ENCODE measurements at regions not wholly inside any gene's neighbourhood (a gene's known extent, or its start where the extent isn't known, plus 50 kb on each side); places are given as distances from the start of the nearest gene placed in this dataset.
"Not testable (repeated sequence)": the region's sequence is repeated elsewhere in the genome, so short reads cannot be mapped to it uniquely, and the experiment has no call there.

GRCh38 chr2:195559431-195559914 lies 97.6 kb upstream of the SLC39A10 start:
- H3K9me3 ChIP-seq (ENCODE audit: control insufficient read depth in 1 of 2, low read length in 2 of 2): no peaks in the 10 kb centered on the region
- H3K27me3 ChIP-seq (ENCODE audit: control insufficient read depth in 1 of 2, insufficient read depth in 2 of 2, low read length in 2 of 2): no peaks in the 10 kb centered on the region
- H3K4me1 ChIP-seq (ENCODE audit: control insufficient read depth in 1 of 2, insufficient read depth in 2 of 2, low read length in 2 of 2): peaks cover 9 to 25% of the 10 kb centered on the region in 2 donors
- no peak overlapping the region for H3K27ac ChIP-seq (ENCODE audit: low read depth, low read length)
- no peak overlapping the region for H3K9ac ChIP-seq (ENCODE audit: low read depth in 1 of 2, low read length in 2 of 2)
- H3K4me3 ChIP-seq (ENCODE audit: low read depth in 1 of 2, low read length in 2 of 2): no peak overlapping the region
- H3K36me3 ChIP-seq (ENCODE audit: control insufficient read depth in 1 of 2, insufficient read depth in 2 of 2, low read length in 2 of 2): no peaks in the 10 kb centered on the region

GRCh38 chr2:195555971-195556370 lies 101.1 kb upstream of the SLC39A10 start:
- H3K9me3 ChIP-seq (ENCODE audit: control insufficient read depth in 1 of 2, low read length in 2 of 2): no peaks in the 10 kb centered on the region

GRCh38 chr2:195552581-195552980 lies 104.4 kb upstream of the SLC39A10 start:
- Histone ChIP-seq H3K9ac (ENCODE audit: low read depth in 1 of 2, low read length in 2 of 2) (no peak overlapping the region), H3K27ac (ENCODE audit: low read depth, low read length) (no peak overlapping the region), H3K9me3 (ENCODE audit: control insufficient read depth in 1 of 2, low read length in 2 of 2) (no peaks in the 10 kb centered on the region), H3K27me3 (ENCODE audit: control insufficient read depth in 1 of 2, insufficient read depth in 2 of 2, low read length in 2 of 2) (no peaks in the 10 kb centered on the region), H3K4me1 (ENCODE audit: control insufficient read depth in 1 of 2, insufficient read depth in 2 of 2, low read length in 2 of 2) (no peaks in the 10 kb centered on the region), H3K4me3 (ENCODE audit: low read depth in 1 of 2, low read length in 2 of 2) (no peak overlapping the region), H3K36me3 (ENCODE audit: control insufficient read depth in 1 of 2, insufficient read depth in 2 of 2, low read length in 2 of 2) (no peaks in the 10 kb centered on the region)

More at GRCh38 chr2:195555971-195556370, 101.1 kb upstream of the SLC39A10 start:
- Histone ChIP-seq H3K27me3 (ENCODE audit: control insufficient read depth in 1 of 2, insufficient read depth in 2 of 2, low read length in 2 of 2) (no peaks in the 10 kb centered on the region), H3K4me3 (ENCODE audit: low read depth in 1 of 2, low read length in 2 of 2) (no peak overlapping the region), H3K36me3 (ENCODE audit: control insufficient read depth in 1 of 2, insufficient read depth in 2 of 2, low read length in 2 of 2) (no peaks in the 10 kb centered on the region), H3K27ac (ENCODE audit: low read depth, low read length) (no peak overlapping the region), H3K9ac (ENCODE audit: low read depth in 1 of 2, low read length in 2 of 2) (no peak overlapping the region), H3K4me1 (ENCODE audit: control insufficient read depth in 1 of 2, insufficient read depth in 2 of 2, low read length in 2 of 2) (peaks cover under 1 to 15% of the 10 kb centered on the region in 2 donors)

- Histone ChIP-seq H3K27ac (ENCODE audit: low read depth, low read length) (no peak overlapping the region), H3K9me3 (ENCODE audit: control insufficient read depth in 1 of 2, low read length in 2 of 2) (no peaks in the 10 kb centered on the region), H3K36me3 (ENCODE audit: control insufficient read depth in 1 of 2, insufficient read depth in 2 of 2, low read length in 2 of 2) (no peaks in the 10 kb centered on the region), H3K27me3 (ENCODE audit: control insufficient read depth in 1 of 2, insufficient read depth in 2 of 2, low read length in 2 of 2) (no peaks in the 10 kb centered on the region), H3K9ac (ENCODE audit: low read depth in 1 of 2, low read length in 2 of 2) (no peak overlapping the region), H3K4me3 (ENCODE audit: low read depth in 1 of 2, low read length in 2 of 2) (no peak overlapping the region), H3K4me1 (ENCODE audit: control insufficient read depth in 1 of 2, insufficient read depth in 2 of 2, low read length in 2 of 2) (no peaks in the 10 kb centered on the region)
Observed at GRCh38 chr2:195548198-195548940, 108.7 kb upstream of the SLC39A10 start.

- not testable (repeated sequence) for H3K36me3 ChIP-seq (ENCODE audit: control insufficient read depth in 1 of 2, insufficient read depth in 2 of 2, low read length in 2 of 2); H3K27ac ChIP-seq (ENCODE audit: low read depth, low read length); H3K9me3 ChIP-seq (ENCODE audit: control insufficient read depth in 1 of 2, low read length in 2 of 2); H3K27me3 ChIP-seq (ENCODE audit: control insufficient read depth in 1 of 2, insufficient read depth in 2 of 2, low read length in 2 of 2); H3K9ac ChIP-seq (ENCODE audit: low read depth in 1 of 2, low read length in 2 of 2); H3K4me1 ChIP-seq (ENCODE audit: control insufficient read depth in 1 of 2, insufficient read depth in 2 of 2, low read length in 2 of 2); H3K4me3 ChIP-seq (ENCODE audit: low read depth in 1 of 2, low read length in 2 of 2)
Observed at GRCh38 chr2:195547268-195547840, 109.7 kb upstream of the SLC39A10 start.

- H3K36me3 ChIP-seq (ENCODE audit: control insufficient read depth in 1 of 2, insufficient read depth in 2 of 2, low read length in 2 of 2): no peaks in the 10 kb centered on the region
- no peaks in the 10 kb centered on the region for H3K27me3 ChIP-seq (ENCODE audit: control insufficient read depth in 1 of 2, insufficient read depth in 2 of 2, low read length in 2 of 2)
- no peak overlapping the region for H3K4me3 ChIP-seq (ENCODE audit: low read depth in 1 of 2, low read length in 2 of 2)
- no peaks in the 10 kb centered on the region for H3K4me1 ChIP-seq (ENCODE audit: control insufficient read depth in 1 of 2, insufficient read depth in 2 of 2, low read length in 2 of 2)
- H3K9ac ChIP-seq (ENCODE audit: low read depth in 1 of 2, low read length in 2 of 2): no peak overlapping the region
- H3K27ac ChIP-seq (ENCODE audit: low read depth, low read length): no peak overlapping the region
- no peaks in the 10 kb centered on the region for H3K9me3 ChIP-seq (ENCODE audit: control insufficient read depth in 1 of 2, low read length in 2 of 2)
Observed at GRCh38 chr2:195545811-195546210, 111.2 kb upstream of the SLC39A10 start.

GRCh38 chr2:195543902-195544894 lies 112.8 kb upstream of the SLC39A10 start:
- Histone ChIP-seq H3K4me3 (ENCODE audit: low read depth in 1 of 2, low read length in 2 of 2) (no peak overlapping the region), H3K4me1 (ENCODE audit: control insufficient read depth in 1 of 2, insufficient read depth in 2 of 2, low read length in 2 of 2) (no peaks in the 10 kb centered on the region), H3K27ac (ENCODE audit: low read depth, low read length) (no peak overlapping the region), H3K9ac (ENCODE audit: low read depth in 1 of 2, low read length in 2 of 2) (no peak overlapping the region), H3K9me3 (ENCODE audit: control insufficient read depth in 1 of 2, low read length in 2 of 2) (no peaks in the 10 kb centered on the region), H3K36me3 (ENCODE audit: control insufficient read depth in 1 of 2, insufficient read depth in 2 of 2, low read length in 2 of 2) (no peaks in the 10 kb centered on the region), H3K27me3 (ENCODE audit: control insufficient read depth in 1 of 2, insufficient read depth in 2 of 2, low read length in 2 of 2) (no peaks in the 10 kb centered on the region)

GRCh38 chr2:195543063-195543462 lies 114.0 kb upstream of the SLC39A10 start:
- peaks cover 4 to 5% of the 10 kb centered on the region in 2 donors for H3K4me1 ChIP-seq (ENCODE audit: control insufficient read depth in 1 of 2, insufficient read depth in 2 of 2, low read length in 2 of 2)
- H3K27ac ChIP-seq (ENCODE audit: low read depth, low read length): no peak overlapping the region
- H3K4me3 ChIP-seq (ENCODE audit: low read depth in 1 of 2, low read length in 2 of 2): no peak overlapping the region
- H3K27me3 ChIP-seq (ENCODE audit: control insufficient read depth in 1 of 2, insufficient read depth in 2 of 2, low read length in 2 of 2): no peaks in the 10 kb centered on the region
- H3K36me3 ChIP-seq (ENCODE audit: control insufficient read depth in 1 of 2, insufficient read depth in 2 of 2, low read length in 2 of 2): no peaks in the 10 kb centered on the region
- no peak overlapping the region for H3K9ac ChIP-seq (ENCODE audit: low read depth in 1 of 2, low read length in 2 of 2)
- no peaks in the 10 kb centered on the region for H3K9me3 ChIP-seq (ENCODE audit: control insufficient read depth in 1 of 2, low read length in 2 of 2)

- H3K4me3 ChIP-seq (ENCODE audit: low read depth in 1 of 2, low read length in 2 of 2): no peak overlapping the region
- H3K9ac ChIP-seq (ENCODE audit: low read depth in 1 of 2, low read length in 2 of 2): no peak overlapping the region
- H3K36me3 ChIP-seq (ENCODE audit: control insufficient read depth in 1 of 2, insufficient read depth in 2 of 2, low read length in 2 of 2): no peaks in the 10 kb centered on the region
- no peak overlapping the region for H3K27ac ChIP-seq (ENCODE audit: low read depth, low read length)
- no peaks in the 10 kb centered on the region for H3K27me3 ChIP-seq (ENCODE audit: control insufficient read depth in 1 of 2, insufficient read depth in 2 of 2, low read length in 2 of 2)
- peaks cover 5 to 6% of the 10 kb centered on the region in 2 donors for H3K4me1 ChIP-seq (ENCODE audit: control insufficient read depth in 1 of 2, insufficient read depth in 2 of 2, low read length in 2 of 2)
- H3K9me3 ChIP-seq (ENCODE audit: control insufficient read depth in 1 of 2, low read length in 2 of 2): no peaks in the 10 kb centered on the region
Observed at GRCh38 chr2:195542067-195542466, 115.0 kb upstream of the SLC39A10 start.

- Histone ChIP-seq H3K9me3 (ENCODE audit: control insufficient read depth in 1 of 2, low read length in 2 of 2) (no peaks in the 10 kb centered on the region), H3K4me3 (ENCODE audit: low read depth in 1 of 2, low read length in 2 of 2) (no peak overlapping the region), H3K27ac (ENCODE audit: low read depth, low read length) (no peak overlapping the region), H3K36me3 (ENCODE audit: control insufficient read depth in 1 of 2, insufficient read depth in 2 of 2, low read length in 2 of 2) (no peaks in the 10 kb centered on the region), H3K27me3 (ENCODE audit: control insufficient read depth in 1 of 2, insufficient read depth in 2 of 2, low read length in 2 of 2) (no peaks in the 10 kb centered on the region), H3K9ac (ENCODE audit: low read depth in 1 of 2, low read length in 2 of 2) (no peak overlapping the region), H3K4me1 (ENCODE audit: control insufficient read depth in 1 of 2, insufficient read depth in 2 of 2, low read length in 2 of 2) (peaks cover 16 to 17% of the 10 kb centered on the region in 2 donors)
Observed at GRCh38 chr2:195538937-195539336, 118.1 kb upstream of the SLC39A10 start.

All from duodenal mucosa (tissue), 2 donors.